ENCODE measurements at regions not wholly inside any gene's neighbourhood (a gene's known extent, or its start where the extent isn't known, plus 50 kb on each side); places are given as distances from the start of the nearest gene placed in this dataset.

DNA sequence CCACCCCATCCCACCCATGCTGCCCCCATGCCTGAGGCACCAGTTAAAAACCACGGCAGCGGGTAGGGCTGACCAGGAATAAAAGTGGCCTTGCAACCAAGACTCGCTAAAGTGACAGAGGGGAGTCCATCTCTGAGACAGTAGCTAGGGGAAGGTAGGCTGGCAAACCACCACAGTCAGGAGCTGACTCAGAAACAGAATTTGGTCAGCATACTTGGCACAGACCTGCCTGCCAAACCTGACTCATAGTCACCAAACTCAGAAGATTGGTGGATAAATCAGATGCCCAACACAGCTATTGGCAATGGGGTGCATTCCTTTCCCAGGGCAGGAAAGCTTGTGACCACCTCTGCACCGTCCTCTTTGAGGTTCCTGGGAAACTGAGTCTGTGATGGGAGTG is 193.8 kb downstream of the BCOR start:
- TF ChIP-seq CTCF (IDR thresholded peaks at IDR 0.05): no peak
- no peak for TF ChIP-seq POLR2A (IDR thresholded peaks at IDR 0.05)
